ENCODE measurements at regions not wholly inside any gene's neighbourhood (a gene's known extent, or its start where the extent isn't known, plus 50 kb on each side); places are given as distances from the start of the nearest gene placed in this dataset.

DNA sequence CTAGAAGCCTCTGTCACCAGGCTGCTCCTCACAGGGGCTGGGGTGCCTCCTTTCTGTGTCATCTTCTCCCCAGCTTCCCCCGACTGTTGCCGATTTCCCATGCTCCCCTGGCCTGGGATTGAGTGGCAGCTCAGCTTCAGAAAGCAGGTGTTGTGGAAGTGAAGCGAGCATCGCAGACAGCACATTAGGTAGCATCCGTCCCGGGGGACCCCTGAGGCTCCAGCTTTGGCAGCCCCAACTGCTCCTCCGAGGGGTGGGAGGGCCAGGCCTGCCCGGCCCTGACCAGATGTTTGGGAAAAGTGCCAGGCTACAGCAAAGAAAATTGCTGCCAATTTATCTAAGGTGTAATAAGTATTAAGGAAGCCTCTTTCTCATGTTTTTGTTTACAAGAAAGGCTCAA, 1045.6 kb downstream of the BCL11B start:
- Histone ChIP-seq H3K4me1 (ENCODE audit: insufficient read depth, poor library complexity, severe bottlenecking) (no peaks in the 10 kb centered on the region), H3K4me3 (ENCODE audit: severe bottlenecking) (no peak overlapping the region), H3K9me3 (ENCODE audit: severe bottlenecking) (no peaks in the 10 kb centered on the region), H3K27ac (ENCODE audit: poor library complexity, severe bottlenecking) (no peak overlapping the region), H3K36me3 (ENCODE audit: low read depth) (no peaks in the 10 kb centered on the region), H3K27me3 (ENCODE audit: insufficient read depth, poor library complexity, severe bottlenecking) (no peaks in the 10 kb centered on the region)
- no peak for DNase-seq (ENCODE audit: low spot score)
- TF ChIP-seq, protein P1, sequence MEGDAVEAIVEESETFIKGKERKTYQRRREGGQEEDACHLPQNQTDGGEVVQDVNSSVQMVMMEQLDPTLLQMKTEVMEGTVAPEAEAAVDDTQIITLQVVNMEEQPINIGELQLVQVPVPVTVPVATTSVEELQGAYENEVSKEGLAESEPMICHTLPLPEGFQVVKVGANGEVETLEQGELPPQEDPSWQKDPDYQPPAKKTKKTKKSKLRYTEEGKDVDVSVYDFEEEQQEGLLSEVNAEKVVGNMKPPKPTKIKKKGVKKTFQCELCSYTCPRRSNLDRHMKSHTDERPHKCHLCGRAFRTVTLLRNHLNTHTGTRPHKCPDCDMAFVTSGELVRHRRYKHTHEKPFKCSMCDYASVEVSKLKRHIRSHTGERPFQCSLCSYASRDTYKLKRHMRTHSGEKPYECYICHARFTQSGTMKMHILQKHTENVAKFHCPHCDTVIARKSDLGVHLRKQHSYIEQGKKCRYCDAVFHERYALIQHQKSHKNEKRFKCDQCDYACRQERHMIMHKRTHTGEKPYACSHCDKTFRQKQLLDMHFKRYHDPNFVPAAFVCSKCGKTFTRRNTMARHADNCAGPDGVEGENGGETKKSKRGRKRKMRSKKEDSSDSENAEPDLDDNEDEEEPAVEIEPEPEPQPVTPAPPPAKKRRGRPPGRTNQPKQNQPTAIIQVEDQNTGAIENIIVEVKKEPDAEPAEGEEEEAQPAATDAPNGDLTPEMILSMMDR (IDR thresholded peaks at IDR 0.05; ENCODE audit: poor library complexity, severe bottlenecking): no peak
- no peak for ATAC-seq (ENCODE audit: low read depth)

DNA sequence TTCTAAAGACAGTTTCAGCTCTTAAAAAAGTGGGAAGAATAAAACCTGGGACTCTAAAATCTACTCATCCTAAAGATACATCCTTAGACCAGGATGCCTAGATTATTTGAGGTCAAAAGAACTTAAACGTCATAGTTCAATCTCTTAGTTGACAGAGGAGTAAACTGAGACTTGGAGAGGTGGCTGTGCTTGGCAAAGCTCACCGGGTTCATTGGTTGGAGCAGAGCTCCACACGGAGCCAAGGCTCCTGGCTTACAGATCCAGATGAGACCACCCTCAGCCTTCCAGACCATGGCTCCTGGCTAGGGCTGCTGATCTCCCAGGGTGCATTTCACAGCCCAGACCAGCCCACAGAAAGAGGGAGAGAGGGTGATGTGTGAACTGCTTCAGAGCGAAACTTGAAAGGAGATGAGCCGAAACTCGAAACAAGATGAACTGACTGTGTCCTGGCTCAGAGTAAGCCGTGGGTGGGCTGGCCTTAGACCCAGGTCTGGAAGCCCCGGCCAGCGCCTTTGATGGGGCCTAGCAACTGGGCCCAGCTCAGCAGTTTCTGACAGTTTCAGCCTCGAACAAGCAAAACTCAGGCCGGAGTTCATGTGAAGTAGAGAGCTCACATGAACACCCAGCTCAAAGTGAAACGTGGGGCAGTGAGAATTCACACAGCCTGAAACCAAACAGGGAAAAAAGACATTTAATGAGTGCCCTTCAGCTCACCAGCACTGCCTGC, 1044.8 kb downstream of the BCL11B start:
- TF ChIP-seq, protein P1 (IDR thresholded peaks at IDR 0.05; ENCODE audit: poor library complexity, severe bottlenecking): no peak
- DNase-seq (ENCODE audit: low spot score): no peak
- no peak for ATAC-seq (ENCODE audit: low read depth)
- Histone ChIP-seq H3K4me1 (ENCODE audit: insufficient read depth, poor library complexity, severe bottlenecking) (no peaks in the 10 kb centered on the region), H3K4me3 (ENCODE audit: severe bottlenecking) (no peak overlapping the region), H3K27ac (ENCODE audit: poor library complexity, severe bottlenecking) (no peak overlapping the region), H3K36me3 (ENCODE audit: low read depth) (no peaks in the 10 kb centered on the region), H3K9me3 (ENCODE audit: severe bottlenecking) (no peaks in the 10 kb centered on the region), H3K27me3 (ENCODE audit: insufficient read depth, poor library complexity, severe bottlenecking) (no peaks in the 10 kb centered on the region)

- H3K36me3 ChIP-seq (ENCODE audit: low read depth): no peaks in the 10 kb centered on the region
Measured at GRCh38 chr14:98227727-98228111, 1044.3 kb downstream of the BCL11B start.

GRCh38 chr14:98229656-98230366, 1042.2 kb downstream of the BCL11B start:
- no peaks in the 10 kb centered on the region for H3K27me3 ChIP-seq (ENCODE audit: insufficient read depth, poor library complexity, severe bottlenecking)
- TF ChIP-seq, protein P1 (IDR thresholded peaks at IDR 0.05; ENCODE audit: poor library complexity, severe bottlenecking): no peak
- no peak for DNase-seq (ENCODE audit: low spot score)
- no peak overlapping the region for H3K27ac ChIP-seq (ENCODE audit: poor library complexity, severe bottlenecking)
- no peak overlapping the region for H3K4me3 ChIP-seq (ENCODE audit: severe bottlenecking)
- no peaks in the 10 kb centered on the region for H3K36me3 ChIP-seq (ENCODE audit: low read depth)
- peaks cover 10% of the 10 kb centered on the region for H3K4me1 ChIP-seq (ENCODE audit: insufficient read depth, poor library complexity, severe bottlenecking)
- ATAC-seq (ENCODE audit: low read depth): no peak
- H3K9me3 ChIP-seq (ENCODE audit: severe bottlenecking): no peaks in the 10 kb centered on the region

More at GRCh38 chr14:98227727-98228111, 1044.3 kb downstream of the BCL11B start:
- no peak for ATAC-seq (ENCODE audit: low read depth)
- Histone ChIP-seq H3K4me1 (ENCODE audit: insufficient read depth, poor library complexity, severe bottlenecking) (no peaks in the 10 kb centered on the region), H3K27me3 (ENCODE audit: insufficient read depth, poor library complexity, severe bottlenecking) (no peaks in the 10 kb centered on the region), H3K4me3 (ENCODE audit: severe bottlenecking) (no peak overlapping the region), H3K27ac (ENCODE audit: poor library complexity, severe bottlenecking) (no peak overlapping the region), H3K9me3 (ENCODE audit: severe bottlenecking) (no peaks in the 10 kb centered on the region)
- DNase-seq (ENCODE audit: low spot score): no peak
- TF ChIP-seq, protein P1 (IDR thresholded peaks at IDR 0.05; ENCODE audit: poor library complexity, severe bottlenecking): no peak

- Histone ChIP-seq H3K36me3 (ENCODE audit: low read depth) (no peaks in the 10 kb centered on the region), H3K27ac (ENCODE audit: poor library complexity, severe bottlenecking) (no peak overlapping the region), H3K4me3 (ENCODE audit: severe bottlenecking) (no peak overlapping the region), H3K9me3 (ENCODE audit: severe bottlenecking) (no peaks in the 10 kb centered on the region), H3K4me1 (ENCODE audit: insufficient read depth, poor library complexity, severe bottlenecking) (peaks cover 10% of the 10 kb centered on the region), H3K27me3 (ENCODE audit: insufficient read depth, poor library complexity, severe bottlenecking) (no peaks in the 10 kb centered on the region)
- no peak for DNase-seq (ENCODE audit: low spot score)
- TF ChIP-seq, protein P1 (IDR thresholded peaks at IDR 0.05; ENCODE audit: poor library complexity, severe bottlenecking): no peak
- ATAC-seq (ENCODE audit: low read depth): no peak
Measured at GRCh38 chr14:98230411-98230810, 1041.6 kb downstream of the BCL11B start.

Data from RWPE2 (cell line).